T-helper 1 cell treated with Interleukin-12 subunit alpha and Interleukin-12 subunit beta and Interleukin-4 antibody, amounts not matched to agents 30 μg/mL and 1 μg/mL, for 36 hours (primary cell): ENCODE measurements at regions not wholly inside any gene's neighbourhood (a gene's known extent, or its start where the extent isn't known, plus 50 kb on each side); places are given as distances from the start of the nearest gene placed in this dataset.
"Not testable (repeated sequence)": the region's sequence is repeated elsewhere in the genome, so short reads cannot be mapped to it uniquely, and the experiment has no call there.

Experiments
- H3K27ac Mint-ChIP-seq: one replicate; pipeline ENCODE4 v1.8.0; 2021; ENCODE audit warnings: mild to moderate bottlenecking, mixed read lengths
- H3K27me3 Mint-ChIP-seq: one replicate; pipeline ENCODE4 v1.8.0; 2021; ENCODE audit warnings: low read depth, mixed read lengths
- H3K36me3 Mint-ChIP-seq: one replicate; pipeline ENCODE4 v1.8.0; 2021; ENCODE audit warnings: low read depth, mixed read lengths
- H3K4me1 Mint-ChIP-seq: one replicate; pipeline ENCODE4 v1.8.0; 2021; ENCODE audit warnings: low read depth, mixed read lengths
- H3K4me3 Mint-ChIP-seq: one replicate; pipeline ENCODE4 v1.8.0; 2021; ENCODE audit warnings: mild to moderate bottlenecking, moderate library complexity, mixed read lengths
- H3K9me3 Mint-ChIP-seq: one replicate; pipeline ENCODE4 v1.8.0; 2021; ENCODE audit warnings: mixed read lengths

DNA sequence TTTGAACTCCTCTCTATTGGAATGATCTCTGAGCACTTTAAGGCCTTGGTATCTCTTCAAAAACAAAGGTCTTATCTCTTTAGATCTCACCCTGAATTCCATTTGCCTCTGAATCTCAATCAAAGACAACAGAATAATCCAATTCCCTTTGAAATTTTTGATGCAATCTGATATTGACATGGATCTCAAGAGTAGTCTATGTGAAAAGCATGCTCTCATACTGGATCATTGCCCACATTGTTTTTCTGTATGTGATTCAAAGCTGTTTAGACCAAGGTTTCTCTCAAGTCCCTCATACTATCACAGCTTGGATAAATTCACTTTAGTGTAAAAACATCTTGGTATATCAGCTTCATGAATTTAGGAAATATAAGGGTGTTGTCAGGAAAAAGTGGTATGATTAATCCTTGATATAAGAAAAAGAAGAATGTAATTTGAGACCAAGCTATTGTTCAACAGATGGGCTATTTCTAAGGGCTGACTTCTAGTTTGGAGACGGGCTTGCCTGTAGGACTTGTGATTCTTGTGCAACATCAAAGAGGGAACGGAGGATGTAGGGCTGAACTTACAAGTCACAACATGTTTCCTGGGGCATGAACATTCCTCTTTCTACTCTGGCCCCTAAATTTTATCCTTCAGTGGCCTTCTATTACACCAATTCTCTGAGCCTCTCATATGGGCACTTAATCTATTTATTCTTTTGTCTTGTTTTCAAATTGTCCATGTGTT lies 77.9 kb upstream of the CITED2 start:
- Mint-ChIP-seq H3K27me3 (peaks cover 1% of the 10 kb centered on the region), H3K9me3 (no peaks in the 10 kb centered on the region), H3K4me1 (peaks cover 9% of the 10 kb centered on the region), H3K27ac (no peak overlapping the region), H3K4me3 (no peak overlapping the region), H3K36me3 (no peaks in the 10 kb centered on the region)

DNA sequence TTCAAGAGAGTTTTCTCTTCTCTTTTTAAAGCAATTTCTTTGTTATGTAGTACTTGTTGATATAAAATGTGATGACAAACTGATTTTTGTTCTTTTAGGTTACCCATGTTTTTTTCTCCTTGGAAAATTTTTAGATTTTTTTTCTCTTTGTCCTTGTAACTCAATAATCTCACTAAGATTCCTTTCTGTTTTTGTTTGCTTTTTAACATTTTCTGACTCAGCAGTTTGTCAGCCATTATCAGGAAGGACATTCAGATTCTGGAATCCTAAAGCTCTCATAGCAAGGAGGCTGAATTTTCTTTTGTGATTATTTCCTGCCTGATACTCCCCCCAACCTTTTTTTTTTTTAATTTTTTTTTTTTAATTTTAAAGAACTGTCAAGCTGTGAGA lies 75.2 kb upstream of the CITED2 start:
- H3K27me3 Mint-ChIP-seq: no peaks in the 10 kb centered on the region
- peaks cover 2% of the 10 kb centered on the region for H3K36me3 Mint-ChIP-seq
- H3K4me3 Mint-ChIP-seq: no peak overlapping the region
- peaks cover 14% of the 10 kb centered on the region for H3K4me1 Mint-ChIP-seq
- no peaks in the 10 kb centered on the region for H3K9me3 Mint-ChIP-seq
- no peak overlapping the region for H3K27ac Mint-ChIP-seq

DNA sequence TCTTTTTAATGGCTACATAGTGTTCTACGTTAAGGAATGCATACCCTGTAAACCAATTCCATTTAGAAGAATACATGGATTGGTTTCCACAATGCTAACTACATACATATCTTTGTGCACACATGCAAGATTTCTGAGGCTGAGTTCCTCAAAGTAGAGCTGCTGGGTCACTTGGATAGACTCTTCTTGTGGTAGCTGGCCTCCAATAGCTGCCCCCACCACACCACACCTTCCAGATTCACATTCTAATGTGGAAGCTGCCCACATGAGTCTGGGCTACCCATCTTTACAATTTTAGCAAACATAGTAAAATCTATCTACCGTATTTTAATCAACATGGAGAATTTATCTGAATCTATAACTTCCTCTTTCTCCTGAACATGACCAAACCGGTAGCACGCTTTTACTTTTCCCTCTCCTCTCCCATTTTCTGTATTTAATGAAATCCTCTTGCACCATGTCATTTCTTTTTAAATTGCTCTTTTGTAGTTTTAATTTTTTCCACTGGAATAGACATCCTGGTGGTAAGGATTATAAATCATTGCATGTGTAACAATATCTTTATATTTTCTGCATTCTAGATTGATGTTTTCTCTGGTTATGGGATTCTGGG lies 74.7 kb upstream of the CITED2 start:
- Mint-ChIP-seq H3K27ac (no peak overlapping the region), H3K4me1 (peaks cover 14% of the 10 kb centered on the region), H3K9me3 (no peaks in the 10 kb centered on the region), H3K36me3 (peaks cover 2% of the 10 kb centered on the region), H3K4me3 (no peak overlapping the region), H3K27me3 (no peaks in the 10 kb centered on the region)

DNA sequence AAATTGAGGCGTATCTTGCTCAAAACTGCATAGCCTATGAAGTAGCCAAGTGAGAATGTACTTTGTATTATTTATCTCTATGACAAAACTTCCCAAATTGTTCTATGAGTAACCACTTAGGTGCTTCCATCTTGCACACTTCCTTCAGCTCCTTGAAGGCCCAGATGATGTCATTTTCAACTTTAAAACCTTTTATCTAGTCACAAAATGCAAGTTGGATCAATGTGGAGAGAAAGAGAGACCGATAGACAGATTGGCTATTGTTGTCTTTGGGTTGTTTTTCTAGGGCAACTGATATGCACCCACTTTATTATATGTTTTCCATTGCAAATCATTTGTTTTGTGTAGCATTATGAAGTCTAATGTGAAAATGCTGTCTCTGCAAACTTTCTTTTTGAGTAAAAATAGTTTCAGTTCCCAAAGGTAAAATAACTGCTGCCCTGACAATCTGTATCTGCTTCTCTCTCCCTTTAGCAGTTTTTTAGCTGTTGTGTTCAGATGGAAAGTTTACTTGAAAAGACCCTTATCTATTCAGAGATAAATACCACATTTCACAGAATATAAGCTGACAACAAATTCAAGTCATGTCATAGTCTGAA lies 73.7 kb upstream of the CITED2 start:
- no peaks in the 10 kb centered on the region for H3K27me3 Mint-ChIP-seq
- no peaks in the 10 kb centered on the region for H3K9me3 Mint-ChIP-seq
- H3K4me1 Mint-ChIP-seq: peaks cover 14% of the 10 kb centered on the region
- H3K36me3 Mint-ChIP-seq: peaks cover 2% of the 10 kb centered on the region
- H3K27ac Mint-ChIP-seq: no peak overlapping the region
- H3K4me3 Mint-ChIP-seq: no peak overlapping the region

DNA sequence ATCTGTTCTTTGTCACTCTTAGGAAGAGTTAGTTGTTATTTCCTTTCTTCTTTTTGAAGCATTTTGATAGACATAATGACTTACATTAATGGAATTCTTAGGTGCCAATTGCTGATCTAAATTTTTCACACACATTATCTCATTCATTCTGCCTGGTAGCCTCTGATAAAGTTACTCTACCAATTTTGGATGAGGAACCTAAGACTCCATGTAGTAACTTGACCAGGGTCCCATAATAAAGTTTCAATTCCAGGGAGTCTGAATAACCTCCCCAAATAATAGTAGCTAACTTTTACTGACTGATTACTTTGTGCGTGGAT lies 73.2 kb upstream of the CITED2 start:
- peaks cover 2% of the 10 kb centered on the region for H3K36me3 Mint-ChIP-seq
- no peak overlapping the region for H3K4me3 Mint-ChIP-seq
- H3K9me3 Mint-ChIP-seq: no peaks in the 10 kb centered on the region
- no peaks in the 10 kb centered on the region for H3K27me3 Mint-ChIP-seq
- no peak overlapping the region for H3K27ac Mint-ChIP-seq
- peaks cover 14% of the 10 kb centered on the region for H3K4me1 Mint-ChIP-seq

DNA sequence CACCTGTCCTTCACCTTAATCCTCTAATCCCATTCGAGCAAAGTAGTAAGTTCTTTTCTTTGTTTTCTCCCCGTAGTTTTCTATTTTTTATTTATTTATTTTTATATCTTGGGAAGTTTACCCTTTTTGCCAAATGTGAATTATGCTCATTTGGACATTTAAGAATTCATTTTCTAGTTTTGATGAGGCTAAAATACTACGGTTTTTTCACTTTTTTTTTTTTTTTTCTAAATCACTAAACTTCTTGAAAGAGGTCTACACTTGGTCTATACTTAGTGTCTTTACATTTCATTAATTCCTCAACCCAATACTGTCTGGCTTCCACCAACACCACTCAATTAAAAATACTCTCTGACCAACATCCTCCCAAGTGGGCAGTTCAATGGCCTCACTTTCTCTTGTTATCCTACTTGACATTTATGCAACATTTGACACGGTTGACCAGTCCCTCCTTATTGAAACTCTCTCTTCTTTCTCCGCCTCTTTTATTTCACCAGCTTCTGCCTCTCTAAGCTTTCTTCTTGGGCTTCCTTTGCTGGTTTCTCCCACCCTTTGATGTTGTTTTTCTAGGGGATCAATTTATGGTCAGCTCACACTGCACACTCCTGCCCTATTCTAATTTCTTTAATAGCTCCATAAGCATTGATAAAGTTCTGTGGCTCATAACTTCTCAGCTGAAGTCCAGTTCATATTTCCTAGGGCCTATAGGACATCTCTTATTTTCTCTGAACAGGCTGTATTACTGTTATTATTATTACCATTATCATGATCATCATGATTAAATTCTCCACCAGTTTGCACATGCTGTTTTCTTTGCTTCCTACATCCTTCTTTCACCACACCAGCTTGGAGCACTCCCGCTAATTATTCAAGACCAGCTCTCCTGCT lies 72.6 kb upstream of the CITED2 start:
- no peak overlapping the region for H3K27ac Mint-ChIP-seq
- no peak overlapping the region for H3K4me3 Mint-ChIP-seq
- H3K36me3 Mint-ChIP-seq: peaks cover 2% of the 10 kb centered on the region
- no peaks in the 10 kb centered on the region for H3K27me3 Mint-ChIP-seq
- no peaks in the 10 kb centered on the region for H3K9me3 Mint-ChIP-seq
- peaks cover 20% of the 10 kb centered on the region for H3K4me1 Mint-ChIP-seq

DNA sequence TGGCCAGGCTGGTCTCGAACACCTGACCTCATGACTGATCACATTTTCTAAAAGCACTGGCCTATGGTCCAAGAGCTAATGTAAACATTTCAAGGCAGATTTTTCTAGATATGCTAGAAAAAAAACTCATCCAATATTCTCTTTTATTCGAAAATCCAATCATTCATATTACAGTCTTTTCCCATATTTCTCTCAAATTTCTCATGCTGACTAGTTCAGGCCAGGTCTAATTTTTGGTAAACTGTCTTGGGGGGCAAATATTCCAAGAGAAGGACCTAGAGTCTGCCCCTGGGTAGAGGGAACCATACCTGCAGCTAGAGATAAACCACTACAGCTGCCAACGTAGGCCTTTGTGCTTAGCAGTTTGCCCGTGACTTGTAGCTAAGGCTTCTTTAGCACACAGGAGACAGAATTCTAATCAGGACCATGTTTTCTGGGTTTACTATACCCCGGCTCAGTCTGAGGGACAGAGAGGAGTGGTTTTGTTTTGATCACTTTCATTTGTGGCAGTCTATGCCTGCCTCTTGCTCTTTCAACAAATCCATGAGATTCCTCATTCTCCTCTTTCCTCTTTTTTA lies 71.8 kb upstream of the CITED2 start:
- no peak overlapping the region for H3K4me3 Mint-ChIP-seq
- H3K4me1 Mint-ChIP-seq: peaks cover 21% of the 10 kb centered on the region
- no peak overlapping the region for H3K27ac Mint-ChIP-seq
- no peaks in the 10 kb centered on the region for H3K9me3 Mint-ChIP-seq
- no peaks in the 10 kb centered on the region for H3K27me3 Mint-ChIP-seq
- H3K36me3 Mint-ChIP-seq: peaks cover 2% of the 10 kb centered on the region

DNA sequence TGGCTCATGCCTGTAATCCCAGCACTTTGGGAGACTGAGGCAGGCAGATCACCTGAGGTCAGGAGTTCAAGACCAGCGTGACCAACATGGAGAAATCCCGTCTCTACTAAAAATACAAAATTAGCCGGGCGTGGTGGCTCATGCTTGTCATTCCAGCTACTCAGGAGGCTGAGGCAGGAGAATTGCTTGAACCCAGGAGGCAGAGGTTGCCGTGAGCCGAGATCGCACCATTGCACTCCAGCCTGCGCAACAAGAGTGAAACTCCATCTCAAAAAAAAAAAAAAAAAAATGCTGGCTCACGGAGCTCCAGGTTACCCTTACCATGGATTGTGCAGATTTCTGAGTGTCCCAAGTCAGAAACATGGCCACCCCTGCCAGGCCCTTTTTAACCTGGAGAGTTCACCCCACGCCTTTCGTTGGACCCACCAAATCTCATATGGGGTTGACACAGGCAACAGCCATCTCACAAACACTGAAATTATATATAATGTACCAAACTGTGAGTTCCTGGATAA lies 69.9 kb upstream of the CITED2 start:
- H3K27ac Mint-ChIP-seq, H3K36me3 Mint-ChIP-seq, H3K27me3 Mint-ChIP-seq, H3K9me3 Mint-ChIP-seq, H3K4me3 Mint-ChIP-seq: not testable (repeated sequence)
- peaks cover 29% of the 10 kb centered on the region for H3K4me1 Mint-ChIP-seq

DNA sequence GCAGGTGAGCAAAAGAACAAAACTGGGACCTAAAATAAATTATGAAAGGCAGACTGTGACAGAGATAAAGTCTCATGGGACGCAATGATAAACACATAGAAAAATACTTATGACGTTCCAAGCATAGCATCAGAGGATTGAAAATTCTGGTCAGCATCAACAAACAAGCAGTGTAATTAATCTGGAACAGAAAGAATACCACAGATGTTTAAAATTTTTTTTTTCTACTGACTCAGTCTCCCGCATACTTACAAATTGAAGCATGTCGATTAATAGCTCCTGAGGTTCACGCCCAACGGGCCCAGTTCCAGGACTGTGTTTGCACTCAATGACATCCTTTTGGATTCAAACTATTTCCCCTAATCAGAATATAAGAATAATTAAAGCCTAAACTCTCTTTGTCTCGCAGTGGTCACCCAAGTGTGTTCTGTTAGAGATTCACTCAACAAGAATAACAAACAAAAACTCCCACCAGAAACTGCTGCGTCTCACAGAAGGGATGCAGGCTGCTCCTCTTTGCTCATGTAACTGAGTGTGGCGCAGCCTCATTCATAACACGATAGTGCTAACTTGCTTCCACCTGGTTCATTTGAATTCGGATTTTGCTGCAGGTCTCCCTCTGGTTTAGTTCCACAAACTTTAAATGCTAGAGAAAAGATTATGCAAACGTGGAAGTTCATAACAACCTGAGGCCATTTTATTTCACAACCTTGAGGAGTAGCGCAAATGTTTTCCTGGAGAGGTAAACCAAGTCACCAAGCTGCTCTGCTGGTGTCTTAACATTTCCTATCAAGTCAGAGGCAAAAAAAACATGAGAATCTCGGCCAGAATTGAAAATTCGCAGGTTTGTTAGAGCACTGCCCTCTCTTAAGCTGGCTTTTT lies 69.0 kb upstream of the CITED2 start:
- Mint-ChIP-seq H3K4me1 (peaks cover 29% of the 10 kb centered on the region), H3K27me3 (peaks cover 4% of the 10 kb centered on the region), H3K4me3 (no peak overlapping the region), H3K9me3 (no peaks in the 10 kb centered on the region), H3K36me3 (peaks cover 2% of the 10 kb centered on the region), H3K27ac (no peak overlapping the region)

DNA sequence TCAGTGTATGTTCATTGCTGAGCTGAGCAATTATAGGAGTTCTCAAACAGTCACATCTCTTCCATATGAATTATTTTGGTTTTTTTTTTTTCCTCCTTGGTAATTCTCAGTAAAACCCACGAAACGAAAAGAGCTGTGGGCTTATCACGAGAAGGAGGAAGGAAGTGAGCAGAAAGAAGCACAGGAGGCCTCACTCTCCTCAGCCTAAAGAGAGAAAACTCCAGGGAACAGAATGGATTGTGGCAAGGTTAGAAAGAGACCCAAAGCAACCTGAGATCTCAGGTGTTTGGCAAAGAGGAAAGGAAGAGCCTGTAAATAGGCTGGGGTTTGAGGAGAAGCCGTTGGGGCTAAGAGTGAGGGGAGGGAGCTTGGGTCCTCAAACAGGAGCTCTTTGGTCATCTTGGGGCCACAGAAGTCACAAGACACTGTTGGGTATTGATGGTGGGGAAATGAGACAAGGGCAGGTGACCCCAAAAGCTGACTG lies 67.8 kb upstream of the CITED2 start:
- Mint-ChIP-seq H3K27ac (peak overlapping the region; percentile 92), H3K27me3 (peaks cover 5% of the 10 kb centered on the region), H3K36me3 (peaks cover 2% of the 10 kb centered on the region), H3K4me1 (peaks cover 20% of the 10 kb centered on the region), H3K4me3 (peak overlapping the region; percentile 69), H3K9me3 (no peaks in the 10 kb centered on the region)

DNA sequence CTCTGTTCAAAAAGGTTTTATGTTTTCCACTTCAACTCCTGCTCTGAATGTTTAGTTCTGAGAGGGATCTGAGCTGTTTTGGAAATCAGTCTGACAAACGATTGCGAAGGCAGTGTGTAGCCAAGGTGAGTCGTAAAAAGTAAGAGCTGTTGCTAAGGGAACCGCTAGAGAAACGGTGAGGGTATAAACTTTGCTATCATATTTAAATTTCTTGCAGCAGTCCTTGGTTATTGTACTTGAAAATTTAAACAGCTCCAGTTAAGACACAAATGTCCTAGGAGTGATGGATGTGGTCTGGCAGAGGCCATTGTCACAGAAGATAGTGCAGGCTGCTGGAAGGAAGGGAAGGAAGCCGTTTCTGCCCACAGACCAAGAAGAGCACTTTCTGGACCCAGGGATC lies 64.9 kb upstream of the CITED2 start:
- Mint-ChIP-seq H3K27me3 (peaks cover 5% of the 10 kb centered on the region), H3K36me3 (no peaks in the 10 kb centered on the region), H3K9me3 (no peaks in the 10 kb centered on the region), H3K4me3 (no peak overlapping the region), H3K4me1 (peaks cover 15% of the 10 kb centered on the region), H3K27ac (no peak overlapping the region)

DNA sequence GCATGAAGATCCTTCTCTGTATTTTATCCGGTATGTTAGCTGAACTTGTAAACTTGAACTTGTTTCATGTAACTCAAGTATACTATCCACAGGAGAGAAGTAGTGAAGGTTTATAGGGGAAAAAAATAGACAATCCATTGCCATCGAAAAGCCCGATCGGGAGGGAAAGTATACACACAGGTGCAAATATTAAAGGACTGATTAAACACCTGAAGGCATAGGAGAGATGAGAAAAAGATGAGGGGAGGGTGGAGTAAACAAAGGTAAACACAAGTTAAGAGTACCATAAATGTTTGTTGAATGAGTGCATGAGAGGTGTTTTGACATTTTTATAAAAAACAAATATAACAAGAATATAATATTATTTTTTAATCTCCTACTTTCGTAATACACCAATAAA lies 64.3 kb upstream of the CITED2 start:
- no peaks in the 10 kb centered on the region for H3K36me3 Mint-ChIP-seq
- H3K27me3 Mint-ChIP-seq: peaks cover 5% of the 10 kb centered on the region
- no peak overlapping the region for H3K4me3 Mint-ChIP-seq
- H3K9me3 Mint-ChIP-seq: no peaks in the 10 kb centered on the region
- H3K27ac Mint-ChIP-seq: no peak overlapping the region
- peaks cover 15% of the 10 kb centered on the region for H3K4me1 Mint-ChIP-seq

DNA sequence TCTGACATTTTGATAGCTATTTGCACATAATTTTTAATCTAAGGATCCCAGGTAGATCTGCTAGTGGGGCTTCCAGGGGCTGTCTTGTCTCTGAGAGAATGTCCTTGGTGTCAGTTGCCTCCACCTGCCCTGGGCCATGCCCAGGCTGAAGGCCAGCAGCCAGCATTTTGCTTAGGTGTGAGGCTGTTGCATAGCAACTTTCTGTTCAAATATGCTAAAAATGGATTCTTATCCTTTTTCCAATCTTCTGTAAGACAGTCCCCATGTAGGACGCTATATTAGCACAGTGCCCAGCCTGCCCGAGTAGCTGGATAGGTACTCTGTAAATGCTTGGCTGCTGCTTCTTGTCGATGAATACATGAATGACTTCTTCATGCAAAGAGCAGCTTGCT lies 62.5 kb upstream of the CITED2 start:
- Mint-ChIP-seq H3K27me3 (peaks cover 5% of the 10 kb centered on the region), H3K27ac (no peak overlapping the region), H3K36me3 (no peaks in the 10 kb centered on the region), H3K4me1 (peaks cover 10% of the 10 kb centered on the region), H3K4me3 (no peak overlapping the region), H3K9me3 (no peaks in the 10 kb centered on the region)
